K562 (cell line): ENCODE measurements at regions not wholly inside any gene's neighbourhood (a gene's known extent, or its start where the extent isn't known, plus 50 kb on each side); places are given as distances from the start of the nearest gene placed in this dataset.
A peak's percentile ranks its signal among the peaks of the same experiment; 100 is the strongest.

Experiments
- ARNT ChIP-seq, 2 experiments: fragments of 450-650 bp; IDR thresholded peaks; 2 replicates each; pipeline ENCODE4 v1.6.1; 2016; ENCODE audit warnings: mild to moderate bottlenecking in 1 of 2
- BHLHE40 ChIP-seq: IDR thresholded peaks from 2 replicates; pipeline ENCODE4 v1.6.1; 2011; ENCODE audit warnings: low read length, improper control_type of control experiment
- CXXC5 ChIP-seq: fragments of 250-450 bp; sonication (Bioruptor Pico); IDR thresholded peaks from 2 replicates; pipeline ENCODE4 v1.8.0; 2022; ENCODE audit warnings: inconsistent platforms, mild to moderate bottlenecking, moderate library complexity
- DDX20 ChIP-seq: fragments of 450-650 bp; IDR thresholded peaks from 2 replicates; pipeline ENCODE4 v1.6.1; 2016; ENCODE audit warnings: missing genetic modification characterization, low read depth, mild to moderate bottlenecking, missing compliant biosample characterization, moderate library complexity
- EP400 ChIP-seq: fragments of 450-650 bp; IDR thresholded peaks from 2 replicates; pipeline ENCODE4 v1.6.1; 2017; ENCODE audit warnings: antibody characterized with exemption, mild to moderate bottlenecking, moderate library complexity
- HDAC1 ChIP-seq, 2 experiments: fragments of 450-650 bp; IDR thresholded peaks; 2 replicates each; pipeline ENCODE4 v1.6.1; 2016 to 2017; ENCODE audit warnings: inconsistent platforms in 1 of 2, mild to moderate bottlenecking in 1 of 2, moderate library complexity in 1 of 2
- NCOA2 ChIP-seq, 2 experiments: fragments of 450-650 bp; IDR thresholded peaks; 2 replicates each; pipeline ENCODE4 v1.6.1; 2018; ENCODE audit warnings: mild to moderate bottlenecking in 2 of 2, moderate library complexity in 1 of 2; ENCODE audit not compliant: partially characterized antibody in 2 of 2
- PHB ChIP-seq: fragments of 250-450 bp; sonication (Bioruptor Pico); IDR thresholded peaks from 2 replicates; pipeline ENCODE4 v1.5.0; 2021
- POLR2H ChIP-seq: IDR thresholded peaks from 2 replicates; pipeline ENCODE4 v1.6.1; 2016; ENCODE audit warnings: missing genetic modification characterization, low read depth, mild to moderate bottlenecking, control low read depth, missing compliant biosample characterization, moderate library complexity
- SMARCA4 ChIP-seq: fragments of 450-650 bp; IDR thresholded peaks from 2 replicates; pipeline ENCODE4 v1.6.1; 2016
- TSC22D4 ChIP-seq: fragments of 450-650 bp; IDR thresholded peaks from 2 replicates; pipeline ENCODE4 v1.6.1; 2016; ENCODE audit warnings: missing genetic modification characterization, missing biosample characterization, control low read depth
- ZNF143 ChIP-seq: sonication (generic); formaldehyde crosslinking; IDR thresholded peaks from 2 replicates; pipeline ENCODE4 v1.9.0; 2022; ENCODE audit warnings: mild to moderate bottlenecking, missing genetic modification reagents
- TF ChIP-seq, protein P1 (sequence below): fragments of 450-650 bp; IDR thresholded peaks from 2 replicates; pipeline ENCODE4 v1.6.1; 2017; ENCODE audit warnings: antibody characterized with exemption, mild to moderate bottlenecking
- TF ChIP-seq, protein P2 (sequence below): fragments of 250-450 bp; sonication (Bioruptor Pico); IDR thresholded peaks from 2 replicates; pipeline ENCODE4 v1.8.0; 2021; ENCODE audit warnings: mild to moderate bottlenecking, moderate library complexity
- TF ChIP-seq, protein P3 (sequence below), 2 experiments: IDR thresholded peaks in 1 of 2; conservative IDR thresholded peaks in 1 of 2; 2 replicates each; pipeline ENCODE4 v1.6.1; 2016; ENCODE audit warnings: low read depth in 2 of 2, mild to moderate bottlenecking in 1 of 2, missing compliant biosample characterization in 1 of 2, missing genetic modification characterization in 1 of 2, moderate library complexity in 1 of 2
- TF ChIP-seq, protein P4 (sequence below): sonication (generic); formaldehyde crosslinking; IDR thresholded peaks from 2 replicates; pipeline ENCODE4 v1.8.0; 2022; ENCODE audit warnings: mild to moderate bottlenecking, low read depth, missing genetic modification reagents
- TF ChIP-seq, protein P5 (sequence below): fragments of 450-650 bp; conservative IDR thresholded peaks from 2 replicates; pipeline ENCODE4 v1.6.1; 2016; ENCODE audit warnings: missing genetic modification characterization, low read depth, mild to moderate bottlenecking, control low read depth, missing compliant biosample characterization

DNA sequence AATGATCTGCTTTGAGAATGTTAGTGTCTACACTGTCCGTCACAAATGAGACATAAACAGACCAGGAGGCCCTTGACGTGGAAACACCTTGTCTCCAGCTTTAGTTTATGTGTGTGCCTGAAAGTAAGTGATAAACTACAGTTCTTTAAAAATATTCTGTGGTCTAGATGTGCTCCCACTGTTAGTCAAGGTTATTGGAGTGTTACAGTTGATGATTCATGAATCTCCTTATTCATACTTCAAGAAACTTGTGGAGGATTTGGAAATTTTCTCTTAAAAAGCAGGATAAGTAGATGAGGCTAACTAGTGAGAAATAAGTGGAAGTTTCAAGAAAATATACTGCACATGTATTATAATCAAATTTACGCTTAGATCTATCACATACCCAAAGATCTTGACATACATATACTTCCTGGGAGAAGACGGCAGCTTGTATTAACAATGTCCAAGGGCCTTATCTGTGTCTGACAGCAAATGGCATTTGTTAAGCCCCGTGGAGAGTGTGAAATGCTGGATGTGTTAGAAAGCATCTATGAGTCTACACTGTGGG lies 90.5 kb upstream of the MBOAT1 start (continued):
- TF ChIP-seq, protein P1, sequence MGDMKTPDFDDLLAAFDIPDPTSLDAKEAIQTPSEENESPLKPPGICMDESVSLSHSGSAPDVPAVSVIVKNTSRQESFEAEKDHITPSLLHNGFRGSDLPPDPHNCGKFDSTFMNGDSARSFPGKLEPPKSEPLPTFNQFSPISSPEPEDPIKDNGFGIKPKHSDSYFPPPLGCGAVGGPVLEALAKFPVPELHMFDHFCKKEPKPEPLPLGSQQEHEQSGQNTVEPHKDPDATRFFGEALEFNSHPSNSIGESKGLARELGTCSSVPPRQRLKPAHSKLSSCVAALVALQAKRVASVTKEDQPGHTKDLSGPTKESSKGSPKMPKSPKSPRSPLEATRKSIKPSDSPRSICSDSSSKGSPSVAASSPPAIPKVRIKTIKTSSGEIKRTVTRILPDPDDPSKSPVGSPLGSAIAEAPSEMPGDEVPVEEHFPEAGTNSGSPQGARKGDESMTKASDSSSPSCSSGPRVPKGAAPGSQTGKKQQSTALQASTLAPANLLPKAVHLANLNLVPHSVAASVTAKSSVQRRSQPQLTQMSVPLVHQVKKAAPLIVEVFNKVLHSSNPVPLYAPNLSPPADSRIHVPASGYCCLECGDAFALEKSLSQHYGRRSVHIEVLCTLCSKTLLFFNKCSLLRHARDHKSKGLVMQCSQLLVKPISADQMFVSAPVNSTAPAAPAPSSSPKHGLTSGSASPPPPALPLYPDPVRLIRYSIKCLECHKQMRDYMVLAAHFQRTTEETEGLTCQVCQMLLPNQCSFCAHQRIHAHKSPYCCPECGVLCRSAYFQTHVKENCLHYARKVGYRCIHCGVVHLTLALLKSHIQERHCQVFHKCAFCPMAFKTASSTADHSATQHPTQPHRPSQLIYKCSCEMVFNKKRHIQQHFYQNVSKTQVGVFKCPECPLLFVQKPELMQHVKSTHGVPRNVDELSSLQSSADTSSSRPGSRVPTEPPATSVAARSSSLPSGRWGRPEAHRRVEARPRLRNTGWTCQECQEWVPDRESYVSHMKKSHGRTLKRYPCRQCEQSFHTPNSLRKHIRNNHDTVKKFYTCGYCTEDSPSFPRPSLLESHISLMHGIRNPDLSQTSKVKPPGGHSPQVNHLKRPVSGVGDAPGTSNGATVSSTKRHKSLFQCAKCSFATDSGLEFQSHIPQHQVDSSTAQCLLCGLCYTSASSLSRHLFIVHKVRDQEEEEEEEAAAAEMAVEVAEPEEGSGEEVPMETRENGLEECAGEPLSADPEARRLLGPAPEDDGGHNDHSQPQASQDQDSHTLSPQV, result peak; percentile 52
- peak; percentile 48 for TF ChIP-seq EP400
- TF ChIP-seq, protein P2, sequence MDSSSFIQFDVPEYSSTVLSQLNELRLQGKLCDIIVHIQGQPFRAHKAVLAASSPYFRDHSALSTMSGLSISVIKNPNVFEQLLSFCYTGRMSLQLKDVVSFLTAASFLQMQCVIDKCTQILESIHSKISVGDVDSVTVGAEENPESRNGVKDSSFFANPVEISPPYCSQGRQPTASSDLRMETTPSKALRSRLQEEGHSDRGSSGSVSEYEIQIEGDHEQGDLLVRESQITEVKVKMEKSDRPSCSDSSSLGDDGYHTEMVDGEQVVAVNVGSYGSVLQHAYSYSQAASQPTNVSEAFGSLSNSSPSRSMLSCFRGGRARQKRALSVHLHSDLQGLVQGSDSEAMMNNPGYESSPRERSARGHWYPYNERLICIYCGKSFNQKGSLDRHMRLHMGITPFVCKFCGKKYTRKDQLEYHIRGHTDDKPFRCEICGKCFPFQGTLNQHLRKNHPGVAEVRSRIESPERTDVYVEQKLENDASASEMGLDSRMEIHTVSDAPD, result no peak
- peak; percentile 16; the same call in 1 of the 2 replicates for TF ChIP-seq CXXC5
- no peak for TF ChIP-seq PHB (CRISPR knock-in tag)
- TF ChIP-seq, protein P3, sequence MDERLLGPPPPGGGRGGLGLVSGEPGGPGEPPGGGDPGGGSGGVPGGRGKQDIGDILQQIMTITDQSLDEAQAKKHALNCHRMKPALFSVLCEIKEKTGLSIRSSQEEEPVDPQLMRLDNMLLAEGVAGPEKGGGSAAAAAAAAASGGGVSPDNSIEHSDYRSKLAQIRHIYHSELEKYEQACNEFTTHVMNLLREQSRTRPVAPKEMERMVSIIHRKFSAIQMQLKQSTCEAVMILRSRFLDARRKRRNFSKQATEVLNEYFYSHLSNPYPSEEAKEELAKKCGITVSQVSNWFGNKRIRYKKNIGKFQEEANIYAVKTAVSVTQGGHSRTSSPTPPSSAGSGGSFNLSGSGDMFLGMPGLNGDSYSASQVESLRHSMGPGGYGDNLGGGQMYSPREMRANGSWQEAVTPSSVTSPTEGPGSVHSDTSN (CRISPR knock-in tag; IDR thresholded peaks at IDR 0.05; ENCODE audit: low read depth), result no peak
- TF ChIP-seq, protein P3 (tag; conservative IDR thresholded peaks at IDR 0.05; ENCODE audit: low read depth), result peak; percentile 31; the same call in 1 of the 2 replicates
- no peak for TF ChIP-seq POLR2H
- no peak for TF ChIP-seq TSC22D4
- TF ChIP-seq, protein P4, sequence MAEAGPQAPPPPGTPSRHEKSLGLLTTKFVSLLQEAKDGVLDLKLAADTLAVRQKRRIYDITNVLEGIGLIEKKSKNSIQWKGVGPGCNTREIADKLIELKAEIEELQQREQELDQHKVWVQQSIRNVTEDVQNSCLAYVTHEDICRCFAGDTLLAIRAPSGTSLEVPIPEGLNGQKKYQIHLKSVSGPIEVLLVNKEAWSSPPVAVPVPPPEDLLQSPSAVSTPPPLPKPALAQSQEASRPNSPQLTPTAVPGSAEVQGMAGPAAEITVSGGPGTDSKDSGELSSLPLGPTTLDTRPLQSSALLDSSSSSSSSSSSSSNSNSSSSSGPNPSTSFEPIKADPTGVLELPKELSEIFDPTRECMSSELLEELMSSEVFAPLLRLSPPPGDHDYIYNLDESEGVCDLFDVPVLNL (CRISPR knock-in tag), result no peak
- TF ChIP-seq SMARCA4, result peak; percentile 88
- TF ChIP-seq HDAC1 (IDR thresholded peaks at IDR 0.05), result peak in 1 of 2 experiments; percentile 43; a peak in 1 of 4 replicates
- peak; percentile 43 to 61 for TF ChIP-seq NCOA2 (IDR thresholded peaks at IDR 0.05; ENCODE audit: partially characterized antibody in 2 of 2)
- peak; percentile 15; the same call in 1 of the 2 replicates for TF ChIP-seq BHLHE40
- no peak for TF ChIP-seq ZNF143 (CRISPR knock-in tag)
- no peak for TF ChIP-seq DDX20
- TF ChIP-seq, protein P5, sequence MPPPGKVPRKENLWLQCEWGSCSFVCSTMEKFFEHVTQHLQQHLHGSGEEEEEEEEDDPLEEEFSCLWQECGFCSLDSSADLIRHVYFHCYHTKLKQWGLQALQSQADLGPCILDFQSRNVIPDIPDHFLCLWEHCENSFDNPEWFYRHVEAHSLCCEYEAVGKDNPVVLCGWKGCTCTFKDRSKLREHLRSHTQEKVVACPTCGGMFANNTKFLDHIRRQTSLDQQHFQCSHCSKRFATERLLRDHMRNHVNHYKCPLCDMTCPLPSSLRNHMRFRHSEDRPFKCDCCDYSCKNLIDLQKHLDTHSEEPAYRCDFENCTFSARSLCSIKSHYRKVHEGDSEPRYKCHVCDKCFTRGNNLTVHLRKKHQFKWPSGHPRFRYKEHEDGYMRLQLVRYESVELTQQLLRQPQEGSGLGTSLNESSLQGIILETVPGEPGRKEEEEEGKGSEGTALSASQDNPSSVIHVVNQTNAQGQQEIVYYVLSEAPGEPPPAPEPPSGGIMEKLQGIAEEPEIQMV, result no peak
- peak in 1 of 2 experiments; percentile 22; a peak in 2 of 4 replicates for TF ChIP-seq ARNT (IDR thresholded peaks at IDR 0.05)
